ENCODE measurements at regions not wholly inside any gene's neighbourhood (a gene's known extent, or its start where the extent isn't known, plus 50 kb on each side); places are given as distances from the start of the nearest gene placed in this dataset.
A peak's percentile ranks its signal among the peaks of the same experiment; 100 is the strongest.

DNA sequence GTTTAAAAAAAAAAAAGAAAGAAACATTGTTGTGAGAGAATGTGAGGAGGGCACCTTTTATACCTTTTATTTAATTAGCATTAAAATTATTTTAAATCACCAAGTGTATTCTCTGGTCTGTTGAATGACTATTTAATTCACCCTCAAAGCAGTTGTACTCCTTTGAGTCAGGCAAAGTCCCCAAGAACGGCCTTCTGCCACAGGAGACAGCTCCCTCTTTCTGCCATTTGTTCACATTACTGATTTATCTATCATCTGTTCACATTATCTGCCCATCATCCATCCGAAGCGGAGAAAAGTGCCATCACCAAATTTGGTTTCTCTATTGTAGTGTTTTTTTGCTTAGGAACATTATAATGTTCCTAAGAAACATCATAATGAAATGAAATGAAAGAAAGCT is 240.7 kb upstream of the DPP10 start:
- no peak for TF ChIP-seq FOXA1 (IDR thresholded peaks at IDR 0.05)
- TF ChIP-seq GABPA (IDR thresholded peaks at IDR 0.05 in 1 of 2, conservative IDR thresholded peaks at IDR 0.05 in 1 of 2), result no peak
- TF ChIP-seq, protein P1, sequence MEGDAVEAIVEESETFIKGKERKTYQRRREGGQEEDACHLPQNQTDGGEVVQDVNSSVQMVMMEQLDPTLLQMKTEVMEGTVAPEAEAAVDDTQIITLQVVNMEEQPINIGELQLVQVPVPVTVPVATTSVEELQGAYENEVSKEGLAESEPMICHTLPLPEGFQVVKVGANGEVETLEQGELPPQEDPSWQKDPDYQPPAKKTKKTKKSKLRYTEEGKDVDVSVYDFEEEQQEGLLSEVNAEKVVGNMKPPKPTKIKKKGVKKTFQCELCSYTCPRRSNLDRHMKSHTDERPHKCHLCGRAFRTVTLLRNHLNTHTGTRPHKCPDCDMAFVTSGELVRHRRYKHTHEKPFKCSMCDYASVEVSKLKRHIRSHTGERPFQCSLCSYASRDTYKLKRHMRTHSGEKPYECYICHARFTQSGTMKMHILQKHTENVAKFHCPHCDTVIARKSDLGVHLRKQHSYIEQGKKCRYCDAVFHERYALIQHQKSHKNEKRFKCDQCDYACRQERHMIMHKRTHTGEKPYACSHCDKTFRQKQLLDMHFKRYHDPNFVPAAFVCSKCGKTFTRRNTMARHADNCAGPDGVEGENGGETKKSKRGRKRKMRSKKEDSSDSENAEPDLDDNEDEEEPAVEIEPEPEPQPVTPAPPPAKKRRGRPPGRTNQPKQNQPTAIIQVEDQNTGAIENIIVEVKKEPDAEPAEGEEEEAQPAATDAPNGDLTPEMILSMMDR (IDR thresholded peaks at IDR 0.05; ENCODE audit: low read depth, low read length, missing input control), result peak; percentile 19
- no peak for TF ChIP-seq EGR1 (IDR thresholded peaks at IDR 0.05; ENCODE audit: low read depth in 2 of 2)

Data from liver (tissue), 3 donors.